DND-41 (cell line): ENCODE measurements at regions not wholly inside any gene's neighbourhood (a gene's known extent, or its start where the extent isn't known, plus 50 kb on each side); places are given as distances from the start of the nearest gene placed in this dataset.

Source experiments
- ATAC-seq: fragments of 200-7000 bp; cut with Tn5 transposase; 3 replicates; pipeline ENCODE4 v1.9.1; 2021; ENCODE audit warnings: low read depth; ENCODE audit not compliant: insufficient read depth
- DNase-seq: peaks from one replicate; pipeline ENCODE4 v3.0.0-alpha.2; 2020
- H2AFZ ChIP-seq: 2 replicates; pipeline ENCODE4 v1.6.0; 2012; ENCODE audit warnings: low read depth, low read length
- H3K27ac ChIP-seq: 2 replicates; pipeline ENCODE4 v1.5.1; 2012; ENCODE audit warnings: low read length, inconsistent platforms
- H3K27me3 ChIP-seq: fragments of 200-600 bp; sonication (generic); 2 replicates; pipeline ENCODE4 v1.6.0; 2012; ENCODE audit warnings: low read length, mild to moderate bottlenecking, inconsistent platforms; ENCODE audit not compliant: insufficient read depth, poor library complexity
- H3K36me3 ChIP-seq: 2 replicates; pipeline ENCODE4 v1.5.1; 2012; ENCODE audit warnings: low read length, inconsistent platforms; ENCODE audit not compliant: insufficient read depth
- H3K4me1 ChIP-seq: 2 replicates; pipeline ENCODE4 v1.5.1; 2012; ENCODE audit warnings: mild to moderate bottlenecking, low read length; ENCODE audit not compliant: insufficient read depth
- H3K4me2 ChIP-seq: 2 replicates; pipeline ENCODE4 v1.6.0; 2012; ENCODE audit warnings: mild to moderate bottlenecking, moderate library complexity, low read length, inconsistent platforms; ENCODE audit not compliant: insufficient read depth
- H3K4me3 ChIP-seq, 2 experiments: fragments of 200-600 bp in 1 of 2; shearing (Covaris generic) in 1 of 2; 2 replicates each; pipeline ENCODE4 v1.5.1; 2012 to 2016; ENCODE audit warnings: inconsistent platforms in 2 of 2, low read length in 2 of 2, mild to moderate bottlenecking in 2 of 2, low read depth in 1 of 2, moderate library complexity in 1 of 2
- H3K79me2 ChIP-seq: 2 replicates; pipeline ENCODE4 v1.6.0; 2012; ENCODE audit warnings: low read length, inconsistent platforms; ENCODE audit not compliant: insufficient read depth
- H3K9ac ChIP-seq: 2 replicates; pipeline ENCODE4 v1.6.0; 2012; ENCODE audit warnings: low read depth, mild to moderate bottlenecking, inconsistent platforms, low read length, moderate library complexity
- H3K9me3 ChIP-seq: 2 replicates; pipeline ENCODE4 v1.5.1; 2012; ENCODE audit warnings: low read length, moderate library complexity, mild to moderate bottlenecking, inconsistent platforms; ENCODE audit not compliant: insufficient read depth, severe bottlenecking
- H4K20me1 ChIP-seq: 2 replicates; pipeline ENCODE4 v1.6.0; 2012; ENCODE audit warnings: low read length; ENCODE audit not compliant: insufficient read depth
- EZH2 ChIP-seq: IDR thresholded peaks from 3 replicates; pipeline ENCODE4 v1.6.1; 2012; ENCODE audit warnings: borderline replicate concordance, low read depth, mild to moderate bottlenecking, moderate library complexity, low read length, inconsistent platforms; ENCODE audit not compliant: severe bottlenecking
- TF ChIP-seq, protein P1 (sequence below): IDR thresholded peaks from 2 replicates; pipeline ENCODE4 v1.5.1; 2012; ENCODE audit warnings: borderline replicate concordance, low read length, moderate library complexity, mild to moderate bottlenecking; ENCODE audit not compliant: poor library complexity, severe bottlenecking; ENCODE audit errors: extremely low read depth

DNA sequence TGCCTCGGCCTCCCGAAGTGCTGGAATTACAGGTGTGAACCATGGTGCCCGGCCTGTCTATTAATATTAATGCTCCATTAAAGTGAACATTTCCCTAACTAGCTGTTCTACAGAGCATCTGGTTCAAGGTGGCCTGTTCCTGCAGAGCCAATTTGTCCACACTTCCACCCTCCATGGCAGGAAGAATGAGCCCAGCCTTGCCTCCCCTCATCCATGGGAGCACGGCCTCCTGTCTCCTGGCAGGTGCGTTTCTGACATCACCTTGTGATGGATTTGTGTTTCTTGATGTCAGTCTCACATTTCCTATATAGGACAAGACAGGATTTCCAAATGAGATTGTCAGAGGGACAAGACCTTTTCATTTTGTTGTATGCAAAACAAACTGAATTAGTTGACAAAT lies 105.7 kb upstream of the FRMD1 start:
- no peaks in the 10 kb centered on the region for H3K27me3 ChIP-seq
- H4K20me1 ChIP-seq = no peaks in the 10 kb centered on the region
- no peak overlapping the region for H3K4me2 ChIP-seq
- no peak overlapping the region for H3K4me3 ChIP-seq
- H3K9ac ChIP-seq = no peak overlapping the region
- TF ChIP-seq, protein P1, sequence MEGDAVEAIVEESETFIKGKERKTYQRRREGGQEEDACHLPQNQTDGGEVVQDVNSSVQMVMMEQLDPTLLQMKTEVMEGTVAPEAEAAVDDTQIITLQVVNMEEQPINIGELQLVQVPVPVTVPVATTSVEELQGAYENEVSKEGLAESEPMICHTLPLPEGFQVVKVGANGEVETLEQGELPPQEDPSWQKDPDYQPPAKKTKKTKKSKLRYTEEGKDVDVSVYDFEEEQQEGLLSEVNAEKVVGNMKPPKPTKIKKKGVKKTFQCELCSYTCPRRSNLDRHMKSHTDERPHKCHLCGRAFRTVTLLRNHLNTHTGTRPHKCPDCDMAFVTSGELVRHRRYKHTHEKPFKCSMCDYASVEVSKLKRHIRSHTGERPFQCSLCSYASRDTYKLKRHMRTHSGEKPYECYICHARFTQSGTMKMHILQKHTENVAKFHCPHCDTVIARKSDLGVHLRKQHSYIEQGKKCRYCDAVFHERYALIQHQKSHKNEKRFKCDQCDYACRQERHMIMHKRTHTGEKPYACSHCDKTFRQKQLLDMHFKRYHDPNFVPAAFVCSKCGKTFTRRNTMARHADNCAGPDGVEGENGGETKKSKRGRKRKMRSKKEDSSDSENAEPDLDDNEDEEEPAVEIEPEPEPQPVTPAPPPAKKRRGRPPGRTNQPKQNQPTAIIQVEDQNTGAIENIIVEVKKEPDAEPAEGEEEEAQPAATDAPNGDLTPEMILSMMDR = no peak
- no peak for TF ChIP-seq EZH2
- H3K27ac ChIP-seq = no peak overlapping the region
- H3K36me3 ChIP-seq = no peaks in the 10 kb centered on the region
- DNase-seq (no peak), ATAC-seq (no peak)
- H3K79me2 ChIP-seq = no peaks in the 10 kb centered on the region
- H3K4me1 ChIP-seq = no peaks in the 10 kb centered on the region
- no peak overlapping the region for H2AFZ ChIP-seq
- H3K9me3 ChIP-seq = peaks cover 6% of the 10 kb centered on the region

- no peaks in the 10 kb centered on the region for H4K20me1 ChIP-seq
- H3K4me3 ChIP-seq = no peak overlapping the region
- H3K36me3 ChIP-seq = no peaks in the 10 kb centered on the region
- no peak overlapping the region for H2AFZ ChIP-seq
- no peak overlapping the region for H3K27ac ChIP-seq
- ATAC-seq (no peak), DNase-seq (peak; percentile 6)
- no peaks in the 10 kb centered on the region for H3K27me3 ChIP-seq
- TF ChIP-seq, protein P1 = no peak
- TF ChIP-seq EZH2 = no peak
- H3K79me2 ChIP-seq = no peaks in the 10 kb centered on the region
- no peak overlapping the region for H3K9ac ChIP-seq
- no peak overlapping the region for H3K4me2 ChIP-seq
- no peaks in the 10 kb centered on the region for H3K9me3 ChIP-seq
- no peaks in the 10 kb centered on the region for H3K4me1 ChIP-seq
These were observed 104.6 kb upstream of the FRMD1 start for GRCh38 chr6:168183613-168183970.

- H3K4me3 ChIP-seq = no peak overlapping the region
- no peaks in the 10 kb centered on the region for H3K36me3 ChIP-seq
- H3K27ac ChIP-seq = no peak overlapping the region
- H3K9me3 ChIP-seq = no peaks in the 10 kb centered on the region
- H3K79me2 ChIP-seq = no peaks in the 10 kb centered on the region
- no peaks in the 10 kb centered on the region for H3K4me1 ChIP-seq
- H2AFZ ChIP-seq = no peak overlapping the region
- DNase-seq (no peak), ATAC-seq (no peak)
- TF ChIP-seq, protein P1 = no peak
- no peak for TF ChIP-seq EZH2
- no peak overlapping the region for H3K9ac ChIP-seq
- no peaks in the 10 kb centered on the region for H3K27me3 ChIP-seq
- no peaks in the 10 kb centered on the region for H4K20me1 ChIP-seq
- H3K4me2 ChIP-seq = no peak overlapping the region
These were observed 104.0 kb upstream of the FRMD1 start for GRCh38 chr6:168182908-168183612.

DNA sequence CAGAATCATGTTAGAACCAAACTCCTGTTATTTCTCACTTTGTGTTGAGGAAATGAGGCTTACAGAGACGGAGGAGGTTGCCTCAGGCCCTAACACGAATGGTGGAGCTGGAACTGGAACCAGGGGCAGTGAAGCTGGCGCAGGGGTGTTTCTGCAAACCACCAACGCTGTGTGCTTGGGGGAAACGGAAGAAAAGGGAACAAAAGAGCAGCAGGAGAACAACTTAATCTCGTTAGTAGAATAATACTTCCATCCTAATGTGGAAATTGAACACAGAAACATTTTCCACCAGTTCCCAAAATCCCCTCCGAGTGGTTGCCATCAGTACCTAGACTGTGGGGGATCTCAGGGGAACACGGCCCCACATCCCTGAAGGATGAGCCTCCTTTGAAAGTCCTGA lies 103.4 kb upstream of the FRMD1 start:
- H3K79me2 ChIP-seq = no peaks in the 10 kb centered on the region
- no peak overlapping the region for H3K4me2 ChIP-seq
- H4K20me1 ChIP-seq = no peaks in the 10 kb centered on the region
- TF ChIP-seq, protein P1 = no peak
- TF ChIP-seq EZH2 = no peak
- no peak overlapping the region for H3K27ac ChIP-seq
- no peak overlapping the region for H2AFZ ChIP-seq
- DNase-seq = no peak
- H3K9ac ChIP-seq = no peak overlapping the region
- H3K4me1 ChIP-seq = no peaks in the 10 kb centered on the region
- no peaks in the 10 kb centered on the region for H3K36me3 ChIP-seq
- no peaks in the 10 kb centered on the region for H3K27me3 ChIP-seq
- H3K4me3 ChIP-seq = no peak overlapping the region
- H3K9me3 ChIP-seq = no peaks in the 10 kb centered on the region
- no peak for ATAC-seq
